ENCODE measurements at regions not wholly inside any gene's neighbourhood (a gene's known extent, or its start where the extent isn't known, plus 50 kb on each side); places are given as distances from the start of the nearest gene placed in this dataset.
"Not testable (repeated sequence)": the region's sequence is repeated elsewhere in the genome, so short reads cannot be mapped to it uniquely, and the experiment has no call there.

DNA sequence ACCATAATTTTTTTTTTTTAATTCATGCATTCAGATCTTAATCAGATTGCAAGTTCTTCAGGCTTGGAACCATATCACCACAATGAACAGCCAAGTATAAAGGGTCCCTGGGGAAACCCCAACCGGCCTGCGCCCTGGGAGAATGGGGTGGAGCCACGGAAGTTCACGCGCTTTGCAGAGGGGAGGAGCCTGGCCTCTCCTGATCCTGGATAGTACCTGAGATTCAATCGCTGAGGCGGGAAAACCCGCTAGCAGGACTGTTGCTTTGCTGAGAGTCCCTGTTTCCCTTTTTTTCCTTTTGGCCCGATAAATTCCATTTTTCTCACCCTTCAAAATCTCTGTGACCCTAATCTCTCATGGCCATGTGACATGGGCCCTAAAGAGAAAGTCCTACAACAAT, 385.1 kb downstream of the IRS2 start:
- no peak for TF ChIP-seq CTCF (IDR thresholded peaks at IDR 0.05; ENCODE audit: insufficient read depth, low read length, poor library complexity, severe bottlenecking)
- Histone ChIP-seq H3K36me3 (ENCODE audit: control insufficient read depth, insufficient read depth, low read length) (no peaks in the 10 kb centered on the region), H3K4me3 (replicated peaks; ENCODE audit: low read depth, low read length) (no peak overlapping the region), H3K27me3 (replicated peaks; ENCODE audit: control insufficient read depth, insufficient read depth, low read length) (no peaks in the 10 kb centered on the region)
- DNase-seq (ENCODE audit: extremely low read depth, insufficient read length): no peak

GRCh38 chr13:109400624-109401257, 385.6 kb downstream of the IRS2 start:
- Histone ChIP-seq H3K27me3 (replicated peaks; ENCODE audit: control insufficient read depth, insufficient read depth, low read length) (no peaks in the 10 kb centered on the region), H3K36me3 (ENCODE audit: control insufficient read depth, insufficient read depth, low read length) (no peaks in the 10 kb centered on the region), H3K4me3 (replicated peaks; ENCODE audit: low read depth, low read length) (no peak overlapping the region)
- DNase-seq (ENCODE audit: extremely low read depth, insufficient read length): no peak
- TF ChIP-seq CTCF (IDR thresholded peaks at IDR 0.05; ENCODE audit: insufficient read depth, low read length, poor library complexity, severe bottlenecking): no peak

- DNase-seq (ENCODE audit: extremely low read depth, insufficient read length): no peak
- no peak overlapping the region for H3K4me3 ChIP-seq (replicated peaks; ENCODE audit: low read depth, low read length)
- TF ChIP-seq CTCF (IDR thresholded peaks at IDR 0.05; ENCODE audit: insufficient read depth, low read length, poor library complexity, severe bottlenecking): no peak
- no peaks in the 10 kb centered on the region for H3K36me3 ChIP-seq (ENCODE audit: control insufficient read depth, insufficient read depth, low read length)
- H3K27me3 ChIP-seq (replicated peaks; ENCODE audit: control insufficient read depth, insufficient read depth, low read length): no peaks in the 10 kb centered on the region
These were observed 386.2 kb downstream of the IRS2 start for GRCh38 chr13:109400209-109400608.

- H3K27me3 ChIP-seq (replicated peaks; ENCODE audit: control insufficient read depth, insufficient read depth, low read length); H3K36me3 ChIP-seq (ENCODE audit: control insufficient read depth, insufficient read depth, low read length); H3K4me3 ChIP-seq (replicated peaks; ENCODE audit: low read depth, low read length); DNase-seq (ENCODE audit: extremely low read depth, insufficient read length): not testable (repeated sequence)
These were observed 388.3 kb downstream of the IRS2 start for GRCh38 chr13:109398071-109398470.

DNA sequence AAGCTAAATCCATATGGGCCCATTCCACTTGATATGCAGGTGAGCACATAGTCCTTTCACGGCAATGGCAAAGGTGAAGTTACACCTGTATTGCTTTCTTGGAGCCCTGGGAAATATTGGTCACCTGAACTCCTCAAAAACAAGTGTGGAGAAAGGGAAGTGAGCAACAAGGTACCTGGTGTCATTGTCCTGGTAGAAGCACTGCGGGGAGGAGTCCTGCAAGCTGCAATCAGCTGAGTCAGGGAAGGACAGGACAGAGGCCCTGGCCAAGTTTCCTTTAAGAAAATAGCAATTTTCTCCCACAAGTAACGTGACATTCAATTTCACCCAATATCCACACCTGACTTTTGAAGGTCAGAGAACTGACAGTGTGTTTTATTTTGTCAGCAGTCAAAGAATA, 389.1 kb downstream of the IRS2 start:
- no peak for TF ChIP-seq CTCF (IDR thresholded peaks at IDR 0.05; ENCODE audit: insufficient read depth, low read length, poor library complexity, severe bottlenecking)
- no peak for DNase-seq (ENCODE audit: extremely low read depth, insufficient read length)
- Histone ChIP-seq H3K36me3 (ENCODE audit: control insufficient read depth, insufficient read depth, low read length) (no peaks in the 10 kb centered on the region), H3K4me3 (replicated peaks; ENCODE audit: low read depth, low read length) (no peak overlapping the region), H3K27me3 (replicated peaks; ENCODE audit: control insufficient read depth, insufficient read depth, low read length) (no peaks in the 10 kb centered on the region)

GRCh38 chr13:109396266-109396665, 390.1 kb downstream of the IRS2 start:
- Histone ChIP-seq H3K36me3 (ENCODE audit: control insufficient read depth, insufficient read depth, low read length) (no peaks in the 10 kb centered on the region), H3K27me3 (replicated peaks; ENCODE audit: control insufficient read depth, insufficient read depth, low read length) (no peaks in the 10 kb centered on the region), H3K4me3 (replicated peaks; ENCODE audit: low read depth, low read length) (no peak overlapping the region)
- DNase-seq (ENCODE audit: extremely low read depth, insufficient read length): no peak
- TF ChIP-seq CTCF (IDR thresholded peaks at IDR 0.05; ENCODE audit: insufficient read depth, low read length, poor library complexity, severe bottlenecking): no peak
